ENCODE measurements at regions not wholly inside any gene's neighbourhood (a gene's known extent, or its start where the extent isn't known, plus 50 kb on each side); places are given as distances from the start of the nearest gene placed in this dataset.
"Not testable (repeated sequence)": the region's sequence is repeated elsewhere in the genome, so short reads cannot be mapped to it uniquely, and the experiment has no call there.

GRCh38 chrX:37509349-37509748 lies 62.1 kb upstream of the LANCL3 start:
- DNase-seq (ENCODE audit: low read depth), result no peak

DNA sequence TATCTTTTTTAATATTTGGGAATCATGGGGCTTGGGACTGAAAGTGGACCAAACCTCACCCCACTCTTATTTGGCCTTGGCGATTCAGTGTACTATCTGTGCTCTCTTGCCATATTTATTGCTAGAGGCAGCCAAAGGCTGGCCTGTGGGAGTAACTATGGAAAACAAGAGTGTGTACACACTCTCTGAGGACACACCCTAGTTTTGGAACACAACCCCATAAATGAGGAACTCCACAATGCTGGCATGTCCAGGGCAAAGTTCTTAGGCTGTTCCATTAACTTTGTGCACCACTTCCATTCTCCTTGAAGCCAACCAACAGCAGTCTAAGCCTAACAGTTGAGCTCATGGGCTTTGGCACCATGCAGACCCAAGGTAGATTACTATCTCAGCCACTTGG lies 54.9 kb upstream of the LANCL3 start:
- not testable (repeated sequence) for DNase-seq (ENCODE audit: low read depth)

GRCh38 chrX:37519261-37519660 lies 52.2 kb upstream of the LANCL3 start:
- DNase-seq (ENCODE audit: low read depth), result not testable (repeated sequence)

GRCh38 chrX:37520860-37521450 lies 50.5 kb upstream of the LANCL3 start:
- DNase-seq (ENCODE audit: low read depth), result peak; percentile 47
